GM12878 (cell line): ENCODE measurements at regions not wholly inside any gene's neighbourhood (a gene's known extent, or its start where the extent isn't known, plus 50 kb on each side); places are given as distances from the start of the nearest gene placed in this dataset.

Source experiments
- BCL3 ChIP-seq: IDR thresholded peaks from 2 replicates; pipeline ENCODE4 v1.6.1; 2011; ENCODE audit warnings: borderline replicate concordance, low read depth, mild to moderate bottlenecking, moderate library complexity, low read length; ENCODE audit not compliant: insufficient read depth, poor library complexity, severe bottlenecking
- BRCA1 ChIP-seq: IDR thresholded peaks from 2 replicates; pipeline ENCODE4 v1.6.1; 2011; ENCODE audit warnings: low read depth, low read length, improper control_type of control experiment
- CTCF ChIP-seq, 3 experiments: IDR thresholded peaks in 2 of 3; conservative IDR thresholded peaks in 1 of 3; 2 replicates each; pipeline ENCODE4 v1.5.1; 2011; ENCODE audit warnings: low read depth in 3 of 3, low read length in 3 of 3, mild to moderate bottlenecking in 3 of 3, control low read depth in 2 of 3, moderate library complexity in 2 of 3, inconsistent platforms in 1 of 3, mixed read lengths in 1 of 3; ENCODE audit not compliant: control insufficient read depth in 2 of 3, insufficient read depth in 1 of 3; ENCODE audit errors: extremely low read depth in 1 of 3
- MEF2A ChIP-seq: IDR thresholded peaks from 2 replicates; pipeline ENCODE4 v1.6.1; 2011; ENCODE audit warnings: low read depth, mild to moderate bottlenecking, low read length, moderate library complexity; ENCODE audit not compliant: insufficient read depth
- NRF1 ChIP-seq: conservative IDR thresholded peaks from 2 replicates; pipeline ENCODE4 v1.6.1; 2011; ENCODE audit warnings: mild to moderate bottlenecking, low read depth, low read length, improper control_type of control experiment
- POLR2A ChIP-seq: IDR thresholded peaks from 2 replicates; pipeline ENCODE4 v1.6.1; 2011; ENCODE audit warnings: low read depth, mild to moderate bottlenecking, low read length
- REST ChIP-seq: IDR thresholded peaks from 2 replicates; pipeline ENCODE4 v1.6.1; 2012; ENCODE audit warnings: mild to moderate bottlenecking, low read depth, low read length
- SREBF1 ChIP-seq: IDR thresholded peaks from 2 replicates; pipeline ENCODE4 v1.6.1; 2012; ENCODE audit warnings: mild to moderate bottlenecking, low read length
- ZNF24 ChIP-seq: fragments of 450-650 bp; IDR thresholded peaks from 2 replicates; pipeline ENCODE4 v1.6.1; 2017; ENCODE audit warnings: antibody characterized with exemption, mild to moderate bottlenecking

GRCh38 chr9:86512929-86513328 lies 158.7 kb upstream of the TUT7 start:
- TF ChIP-seq CTCF (IDR thresholded peaks at IDR 0.05 in 2 of 3, conservative IDR thresholded peaks at IDR 0.05 in 1 of 3; ENCODE audit: control insufficient read depth in 2 of 3, extremely low read depth in 1 of 3, insufficient read depth in 1 of 3, low read depth in 3 of 3, low read length in 3 of 3) (no peak), SREBF1 (no peak), BCL3 (no peak), NRF1 (no peak), BRCA1 (no peak), MEF2A (no peak), REST (no peak), ZNF24 (no peak), POLR2A (no peak)
